HL-60/S4 treated with retinoic acid at 250 ng/mL for 4 days and 3 days (cell line): ENCODE measurements at regions not wholly inside any gene's neighbourhood (a gene's known extent, or its start where the extent isn't known, plus 50 kb on each side); places are given as distances from the start of the nearest gene placed in this dataset.
"Not testable (repeated sequence)": the region's sequence is repeated elsewhere in the genome, so short reads cannot be mapped to it uniquely, and the experiment has no call there.

Experiments used
- in situ Hi-C: fragments of 300-500 bp; cut with MboI; formaldehyde crosslinking; loops from 2 replicates; pipeline ENCODE4 v1.7.0; 2022; ENCODE audit warnings: low sequenced_read_pairs

GRCh38 chr6:14876778-14877613 is 368.9 kb upstream of the JARID2 start:
- in situ Hi-C loops: no loop called here

- in situ Hi-C loops: no loop called here
These were observed 368.1 kb upstream of the JARID2 start for GRCh38 chr6:14877758-14878157.

- in situ Hi-C loops: no loop called here
These were observed 365.8 kb upstream of the JARID2 start for GRCh38 chr6:14880052-14880451.

GRCh38 chr6:14880677-14881076 is 365.2 kb upstream of the JARID2 start:
- in situ Hi-C loops: no loop called here

GRCh38 chr6:14881398-14881797 is 364.5 kb upstream of the JARID2 start:
- in situ Hi-C loops: no loop called here

GRCh38 chr6:14882394-14883026 is 363.4 kb upstream of the JARID2 start:
- in situ Hi-C loops: no loop called here

GRCh38 chr6:14883921-14884320 is 361.9 kb upstream of the JARID2 start:
- in situ Hi-C loops: no loop called here

GRCh38 chr6:14885498-14885897 is 360.4 kb upstream of the JARID2 start:
- in situ Hi-C loops: no loop called here

- in situ Hi-C loops: no loop called here
These were observed 358.7 kb upstream of the JARID2 start for GRCh38 chr6:14887181-14887580.

GRCh38 chr6:14887986-14888574 is 357.8 kb upstream of the JARID2 start:
- in situ Hi-C loops: no loop called here

GRCh38 chr6:14888575-14889000 is 357.3 kb upstream of the JARID2 start:
- in situ Hi-C loops: no loop called here

- in situ Hi-C loops: no loop called here
These were observed 356.7 kb upstream of the JARID2 start for GRCh38 chr6:14889188-14889587.

GRCh38 chr6:14889611-14890593 is 356.0 kb upstream of the JARID2 start:
- in situ Hi-C loops: no loop called here

GRCh38 chr6:14891820-14892375 is 354.0 kb upstream of the JARID2 start:
- in situ Hi-C loops: not testable (repeated sequence)

- in situ Hi-C loops: no loop called here
These were observed 351.8 kb upstream of the JARID2 start for GRCh38 chr6:14894105-14894504.

GRCh38 chr6:14896475-14896874 is 349.4 kb upstream of the JARID2 start:
- in situ Hi-C loops: no loop called here

- in situ Hi-C loops: no loop called here
These were observed 348.0 kb upstream of the JARID2 start for GRCh38 chr6:14897831-14898230.

- in situ Hi-C loops: not testable (repeated sequence)
These were observed 346.4 kb upstream of the JARID2 start for GRCh38 chr6:14899441-14899840.

- in situ Hi-C loops: loop anchor here (25.0 kb wide), 1 partner anchor 689 kb away; no protein-coding TSS in a partner anchor
These were observed 344.9 kb upstream of the JARID2 start for GRCh38 chr6:14900919-14901318.
